HG03139 (cell line): ENCODE measurements at regions not wholly inside any gene's neighbourhood (a gene's known extent, or its start where the extent isn't known, plus 50 kb on each side); places are given as distances from the start of the nearest gene placed in this dataset.

Experiments used
- ATAC-seq: cut with Tn5 transposase; IDR thresholded peaks from one replicate; pipeline ENCODE4 v1.9.1; 2021; ENCODE audit not compliant: unreplicated experiment

DNA sequence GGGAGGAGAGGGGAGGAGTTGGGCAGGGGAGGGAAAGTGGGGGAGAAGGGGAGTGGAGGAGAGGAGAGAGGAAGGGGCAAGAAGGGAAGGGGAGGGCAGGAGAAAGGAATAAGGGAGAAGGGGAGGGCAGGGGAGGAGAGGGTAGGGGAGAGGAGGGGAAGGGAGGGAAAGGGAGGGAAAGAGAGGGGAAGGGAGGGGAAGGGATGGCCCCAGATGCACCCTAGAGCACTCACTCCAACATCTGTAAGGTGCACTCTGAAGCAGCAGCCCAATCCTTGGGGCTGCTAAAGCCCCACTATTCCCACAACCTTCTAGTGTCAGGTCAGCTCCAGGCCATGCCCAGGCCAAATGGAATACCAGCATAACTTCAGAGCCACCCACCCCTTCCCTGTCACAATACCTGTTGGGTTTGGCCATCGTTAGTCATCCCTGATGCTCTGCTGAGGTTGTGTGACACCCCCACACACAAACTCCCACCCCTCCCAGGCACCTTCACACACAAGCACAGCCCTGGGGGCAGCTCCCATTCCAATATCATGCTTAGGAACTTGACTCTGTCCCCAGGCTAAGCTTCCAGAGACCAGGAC is 55.7 kb upstream of the PKDCC start:
- no peak for ATAC-seq

DNA sequence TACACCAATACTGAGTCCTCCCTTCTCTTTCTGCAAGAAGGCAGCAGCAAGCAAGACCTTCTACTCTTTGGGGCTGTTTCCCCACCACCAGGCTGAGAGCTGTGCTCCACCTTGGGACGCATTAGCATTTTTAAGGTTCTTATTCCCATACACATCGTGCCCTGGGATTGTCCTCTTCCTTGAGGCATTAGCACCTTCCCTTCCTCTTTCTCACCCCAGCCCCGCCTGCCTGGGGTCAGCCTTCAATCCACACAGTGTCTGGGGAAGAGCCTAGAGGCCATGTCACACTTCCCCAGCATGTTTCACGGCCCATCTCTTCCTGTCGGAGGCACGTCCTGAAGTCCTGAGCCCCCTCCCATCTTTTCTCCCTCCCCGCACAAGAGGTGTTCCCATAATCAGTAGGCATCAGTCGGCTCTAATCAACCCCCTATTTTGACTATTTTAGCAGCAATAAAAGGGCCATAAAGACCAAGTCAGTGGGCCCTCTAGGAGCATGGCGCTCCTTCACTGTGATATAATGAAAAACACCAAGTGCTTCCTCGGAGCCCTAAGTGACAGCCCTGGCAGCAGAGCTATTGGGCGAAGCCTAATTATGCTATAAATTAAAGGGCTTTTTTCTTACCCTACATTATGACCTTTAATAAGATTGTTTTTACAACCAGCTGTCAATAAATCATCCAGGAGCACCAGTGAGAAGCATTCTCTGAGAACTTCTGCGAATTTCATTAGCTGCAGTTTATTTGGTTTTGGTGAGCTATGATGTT is 55.0 kb upstream of the PKDCC start:
- no peak for ATAC-seq

DNA sequence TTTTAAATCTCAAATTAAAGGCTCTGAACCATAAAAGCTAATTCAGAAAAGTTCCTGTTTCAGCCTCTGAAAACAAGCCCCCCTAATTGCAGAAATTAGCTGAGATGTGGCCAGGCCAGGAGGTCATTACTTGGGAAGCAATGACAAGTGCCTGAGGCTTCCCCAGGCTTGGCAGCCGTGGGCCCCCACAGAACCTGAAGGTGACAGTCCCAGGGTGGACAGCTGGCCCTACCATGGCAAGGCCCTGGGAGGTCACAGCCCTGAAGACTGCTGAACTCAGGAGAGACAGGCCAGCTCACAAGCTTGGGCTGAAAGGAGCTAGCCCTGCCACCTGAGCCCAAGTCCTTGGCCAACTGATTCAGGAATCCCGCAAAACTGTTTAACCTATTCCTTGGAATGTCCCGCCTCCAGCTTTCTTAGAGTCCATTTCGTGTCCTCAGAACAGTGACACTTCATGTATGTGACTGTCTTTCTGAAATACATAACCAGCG is 54.3 kb upstream of the PKDCC start:
- ATAC-seq: no peak

DNA sequence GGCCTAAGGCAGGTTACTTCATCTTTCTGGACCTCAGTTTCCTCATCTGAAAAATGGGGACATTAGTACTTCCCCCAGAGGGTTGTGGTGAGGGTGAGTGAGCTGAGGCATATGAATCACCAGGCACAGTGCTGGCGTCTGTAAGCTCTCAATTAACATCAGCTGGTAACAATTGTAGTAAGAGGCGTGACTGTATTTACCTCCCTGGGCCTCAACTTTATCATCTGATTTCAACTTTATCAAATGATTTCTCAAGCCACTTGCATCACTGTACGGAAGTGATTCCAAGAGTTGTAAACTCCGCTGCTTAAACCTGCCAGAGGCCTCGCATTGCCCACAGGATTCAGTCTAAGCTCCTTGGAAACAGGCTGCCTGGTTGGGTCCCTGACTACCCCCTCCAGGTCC is 53.6 kb upstream of the PKDCC start:
- no peak for ATAC-seq

DNA sequence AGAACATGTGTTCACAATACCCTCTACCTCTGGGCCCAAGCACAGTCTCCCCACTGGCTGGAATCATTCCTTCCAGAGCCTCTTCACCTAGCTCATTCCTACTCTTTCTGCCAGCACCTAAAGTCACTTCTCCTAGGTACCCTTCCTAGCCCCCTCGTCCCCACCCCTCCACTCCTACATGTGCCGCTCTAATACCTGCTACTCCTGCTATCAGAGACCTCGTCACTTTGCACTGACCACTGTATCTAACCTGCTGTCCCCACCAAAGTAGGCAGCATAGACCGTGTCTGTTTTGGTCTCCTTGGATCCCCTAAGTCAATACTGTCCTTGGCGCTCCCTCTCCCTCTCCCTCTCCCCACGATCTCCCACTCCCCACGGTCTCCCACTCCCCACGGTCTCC is 53.2 kb upstream of the PKDCC start:
- no peak for ATAC-seq

DNA sequence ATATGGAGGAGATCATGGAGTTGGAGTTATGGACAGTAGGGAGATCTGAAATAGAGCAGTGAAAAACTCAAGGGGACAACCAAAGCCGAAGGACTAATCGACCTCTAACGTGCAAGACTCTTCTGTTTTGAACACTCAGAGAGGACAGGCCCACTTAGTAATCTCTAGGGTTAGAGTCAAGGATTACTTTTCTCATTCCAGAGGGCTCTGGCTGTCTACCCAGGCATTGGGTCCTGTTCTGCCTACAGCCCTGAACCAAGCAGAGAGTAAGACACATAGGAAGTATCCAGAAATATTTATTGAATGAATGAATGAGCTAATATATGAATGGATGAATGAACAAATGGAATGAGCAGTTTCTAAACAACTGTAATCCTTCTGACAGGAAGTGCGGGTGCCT is 50.3 kb upstream of the PKDCC start:
- no peak for ATAC-seq
